ENCODE measurements at regions not wholly inside any gene's neighbourhood (a gene's known extent, or its start where the extent isn't known, plus 50 kb on each side); places are given as distances from the start of the nearest gene placed in this dataset.
A peak's percentile ranks its signal among the peaks of the same experiment; 100 is the strongest.

- Histone ChIP-seq H3K36me3 (ENCODE audit: insufficient read depth, low read length) (no peaks in the 10 kb centered on the region), H3K4me3 (no peak overlapping the region), H3K27ac (no peak overlapping the region), H3K9me3 (ENCODE audit: low read depth, low read length) (no peaks in the 10 kb centered on the region), H3K9ac (ENCODE audit: insufficient read length) (no peak overlapping the region)
- no peak for DNase-seq (ENCODE audit: low read depth, low spot score)
- no peak for TF ChIP-seq FOXP2 (optimal IDR thresholded peaks at IDR 0.05; ENCODE audit: control extremely low read depth, extremely low read length, insufficient read depth)
- TF ChIP-seq POLR2AphosphoS5 (IDR thresholded peaks at IDR 0.05; ENCODE audit: borderline replicate concordance, low read depth, low read length), result no peak
- TF ChIP-seq EZH2 (IDR thresholded peaks at IDR 0.05), result no peak
Observed at GRCh38 chr21:23792300-23792699, 1815.0 kb downstream of the MRPL39 start.

DNA sequence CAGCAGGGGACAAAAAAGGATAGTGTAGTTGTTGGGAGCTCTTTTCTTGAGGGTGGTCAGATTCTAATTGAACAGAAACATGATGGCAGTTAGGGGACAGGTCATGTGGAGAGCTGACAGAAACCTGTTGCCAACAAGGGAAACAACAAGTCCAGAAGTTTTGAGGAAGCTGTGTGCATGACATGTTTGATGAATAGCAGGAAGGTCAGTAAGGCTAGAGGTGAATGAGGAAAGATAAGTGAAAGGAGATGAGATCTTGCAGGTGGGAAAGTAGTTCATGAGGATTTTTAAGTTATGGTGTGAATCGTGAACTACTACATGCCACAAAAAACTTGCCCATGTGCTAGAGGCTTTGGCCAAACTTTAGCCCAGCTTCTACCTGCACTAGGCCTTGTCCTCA, 1817.4 kb downstream of the MRPL39 start:
- Histone ChIP-seq H3K36me3 (ENCODE audit: insufficient read depth, low read length) (no peaks in the 10 kb centered on the region), H3K4me3 (no peak overlapping the region), H3K9ac (ENCODE audit: insufficient read length) (no peak overlapping the region), H3K9me3 (ENCODE audit: low read depth, low read length) (no peaks in the 10 kb centered on the region), H3K27ac (no peak overlapping the region)
- TF ChIP-seq EZH2 (IDR thresholded peaks at IDR 0.05) (no peak), POLR2AphosphoS5 (IDR thresholded peaks at IDR 0.05; ENCODE audit: borderline replicate concordance, low read depth, low read length) (no peak), FOXP2 (optimal IDR thresholded peaks at IDR 0.05; ENCODE audit: control extremely low read depth, extremely low read length, insufficient read depth) (no peak)
- no peak for DNase-seq (ENCODE audit: low read depth, low spot score)

GRCh38 chr21:23780326-23780725, 1827.0 kb downstream of the MRPL39 start:
- Histone ChIP-seq H3K9ac (ENCODE audit: insufficient read length) (no peak overlapping the region), H3K27ac (no peak overlapping the region), H3K36me3 (ENCODE audit: insufficient read depth, low read length) (no peaks in the 10 kb centered on the region), H3K4me3 (no peak overlapping the region), H3K9me3 (ENCODE audit: low read depth, low read length) (no peaks in the 10 kb centered on the region)
- no peak for TF ChIP-seq EZH2 (IDR thresholded peaks at IDR 0.05)
- no peak for TF ChIP-seq FOXP2 (optimal IDR thresholded peaks at IDR 0.05; ENCODE audit: control extremely low read depth, extremely low read length, insufficient read depth)
- TF ChIP-seq POLR2AphosphoS5 (IDR thresholded peaks at IDR 0.05; ENCODE audit: borderline replicate concordance, low read depth, low read length), result no peak
- DNase-seq (ENCODE audit: low read depth, low spot score), result no peak

DNA sequence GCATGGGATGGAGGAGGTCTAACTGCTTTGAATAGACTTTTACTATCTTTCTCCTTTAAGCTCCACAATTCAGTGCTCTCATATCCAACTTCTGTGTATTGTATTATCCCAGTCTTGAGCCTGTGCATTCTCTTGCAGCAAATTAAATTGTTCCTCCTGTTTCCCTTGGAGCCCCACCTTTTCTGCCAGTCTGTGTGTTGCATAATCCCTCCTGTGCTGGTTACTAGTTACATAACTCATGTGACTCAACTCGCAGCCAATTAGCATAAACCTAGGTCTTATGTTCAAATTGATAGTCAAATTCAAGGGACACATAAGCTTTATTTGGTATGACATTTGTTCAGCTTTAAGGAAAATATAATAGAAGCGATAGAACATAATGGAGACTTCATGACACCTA, 1863.5 kb downstream of the MRPL39 start:
- no peak overlapping the region for H3K27ac ChIP-seq
- TF ChIP-seq FOXP2 (optimal IDR thresholded peaks at IDR 0.05; ENCODE audit: control extremely low read depth, extremely low read length, insufficient read depth) (no peak), EZH2 (IDR thresholded peaks at IDR 0.05) (no peak), POLR2AphosphoS5 (IDR thresholded peaks at IDR 0.05; ENCODE audit: borderline replicate concordance, low read depth, low read length) (no peak)

DNA sequence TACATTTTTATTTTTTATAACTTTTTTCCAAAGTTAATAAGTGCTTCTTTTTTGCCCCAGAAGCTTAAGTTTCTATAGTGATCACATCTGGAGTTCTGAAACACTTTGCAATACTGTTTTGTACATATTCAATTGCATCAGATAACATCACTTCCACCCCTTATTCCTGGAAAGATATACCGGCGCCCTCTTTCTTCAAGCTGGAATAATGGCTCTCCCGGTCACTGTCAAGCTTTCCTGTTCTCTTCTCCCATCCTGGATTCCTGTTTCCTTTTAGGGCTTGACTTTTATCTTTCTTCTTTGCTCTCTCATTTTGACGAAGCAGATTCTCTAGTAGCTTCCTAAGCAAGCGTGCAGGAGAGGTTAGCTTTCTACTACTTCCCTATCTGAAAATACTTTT, 1866.8 kb downstream of the MRPL39 start:
- no peak for DNase-seq (ENCODE audit: low read depth, low spot score)

More for the DNA sequence above, 1863.5 kb downstream of the MRPL39 start:
- no peak for DNase-seq (ENCODE audit: low read depth, low spot score)
- Histone ChIP-seq H3K4me3 (no peak overlapping the region), H3K9me3 (ENCODE audit: low read depth, low read length) (no peaks in the 10 kb centered on the region), H3K9ac (ENCODE audit: insufficient read length) (no peak overlapping the region), H3K36me3 (ENCODE audit: insufficient read depth, low read length) (no peaks in the 10 kb centered on the region)

GRCh38 chr21:23732776-23733175, 1874.5 kb downstream of the MRPL39 start:
- Histone ChIP-seq H3K9me3 (ENCODE audit: low read depth, low read length) (no peaks in the 10 kb centered on the region), H3K4me3 (no peak overlapping the region), H3K9ac (ENCODE audit: insufficient read length) (no peak overlapping the region), H3K36me3 (ENCODE audit: insufficient read depth, low read length) (no peaks in the 10 kb centered on the region), H3K27ac (no peak overlapping the region)
- no peak for DNase-seq (ENCODE audit: low read depth, low spot score)
- no peak for TF ChIP-seq EZH2 (IDR thresholded peaks at IDR 0.05)
- TF ChIP-seq POLR2AphosphoS5 (IDR thresholded peaks at IDR 0.05; ENCODE audit: borderline replicate concordance, low read depth, low read length), result no peak
- TF ChIP-seq FOXP2 (optimal IDR thresholded peaks at IDR 0.05; ENCODE audit: control extremely low read depth, extremely low read length, insufficient read depth), result no peak

More for the DNA sequence above, 1866.8 kb downstream of the MRPL39 start:
- Histone ChIP-seq H3K36me3 (ENCODE audit: insufficient read depth, low read length) (no peaks in the 10 kb centered on the region), H3K27ac (no peak overlapping the region), H3K9ac (ENCODE audit: insufficient read length) (no peak overlapping the region), H3K4me3 (no peak overlapping the region), H3K9me3 (ENCODE audit: low read depth, low read length) (no peaks in the 10 kb centered on the region)
- no peak for TF ChIP-seq EZH2 (IDR thresholded peaks at IDR 0.05)
- TF ChIP-seq POLR2AphosphoS5 (IDR thresholded peaks at IDR 0.05; ENCODE audit: borderline replicate concordance, low read depth, low read length), result no peak
- no peak for TF ChIP-seq FOXP2 (optimal IDR thresholded peaks at IDR 0.05; ENCODE audit: control extremely low read depth, extremely low read length, insufficient read depth)

- peak; percentile 20 for DNase-seq (ENCODE audit: low read depth, low spot score)
- TF ChIP-seq EZH2 (IDR thresholded peaks at IDR 0.05) (no peak), FOXP2 (optimal IDR thresholded peaks at IDR 0.05; ENCODE audit: control extremely low read depth, extremely low read length, insufficient read depth) (no peak), POLR2AphosphoS5 (IDR thresholded peaks at IDR 0.05; ENCODE audit: borderline replicate concordance, low read depth, low read length) (no peak)
- Histone ChIP-seq H3K27ac (peak overlapping the region; percentile 53; the same call in 1 of the 2 replicates), H3K4me3 (0 out of 2 replicates have a peak overlapping the region, but pooled peaks have one; percentile 28), H3K9me3 (ENCODE audit: low read depth, low read length) (no peaks in the 10 kb centered on the region), H3K9ac (ENCODE audit: insufficient read length) (no peak overlapping the region), H3K36me3 (ENCODE audit: insufficient read depth, low read length) (no peaks in the 10 kb centered on the region)
Observed at GRCh38 chr21:23729331-23729730, 1878.0 kb downstream of the MRPL39 start.

GRCh38 chr21:23725576-23725975, 1881.7 kb downstream of the MRPL39 start:
- Histone ChIP-seq H3K9me3 (ENCODE audit: low read depth, low read length) (no peaks in the 10 kb centered on the region), H3K27ac (no peak overlapping the region), H3K9ac (ENCODE audit: insufficient read length) (no peak overlapping the region), H3K4me3 (no peak overlapping the region), H3K36me3 (ENCODE audit: insufficient read depth, low read length) (no peaks in the 10 kb centered on the region)
- no peak for TF ChIP-seq FOXP2 (optimal IDR thresholded peaks at IDR 0.05; ENCODE audit: control extremely low read depth, extremely low read length, insufficient read depth)
- TF ChIP-seq EZH2 (IDR thresholded peaks at IDR 0.05), result no peak
- no peak for TF ChIP-seq POLR2AphosphoS5 (IDR thresholded peaks at IDR 0.05; ENCODE audit: borderline replicate concordance, low read depth, low read length)
- DNase-seq (ENCODE audit: low read depth, low spot score), result no peak

Measured in SK-N-MC (cell line).